Activated T-cell treated with anti-CD3 and anti-CD28 coated beads, Interleukin-2, amount 50 U/mL, for 4 hours (primary cell): ENCODE measurements at regions not wholly inside any gene's neighbourhood (a gene's known extent, or its start where the extent isn't known, plus 50 kb on each side); places are given as distances from the start of the nearest gene placed in this dataset.
"Not testable (repeated sequence)": the region's sequence is repeated elsewhere in the genome, so short reads cannot be mapped to it uniquely, and the experiment has no call there.

ENCODE experiments used
- ATAC-seq, 2 donors: fragments of 200-7000 bp; cut with Tn5 transposase; one replicate each; pipeline ENCODE4 v1.10.0; 2021
- DNase-seq: peaks from one replicate; pipeline ENCODE4 v3.0.0-alpha.2; 2020
- H3K27me3 Mint-ChIP-seq: one replicate; pipeline ENCODE4 v1.8.0; 2021; ENCODE audit warnings: low read depth, mixed read lengths
- H3K36me3 Mint-ChIP-seq: one replicate; pipeline ENCODE4 v1.8.0; 2022; ENCODE audit warnings: mixed read lengths; ENCODE audit not compliant: insufficient read depth
- H3K4me1 Mint-ChIP-seq: one replicate; pipeline ENCODE4 v1.8.0; 2021; ENCODE audit warnings: low read depth, mixed read lengths
- H3K4me3 Mint-ChIP-seq: one replicate; pipeline ENCODE4 v1.8.0; 2021; ENCODE audit warnings: mild to moderate bottlenecking, moderate library complexity, mixed read lengths
- H3K9me3 Mint-ChIP-seq: one replicate; pipeline ENCODE4 v1.8.0; 2021; ENCODE audit warnings: mixed read lengths

GRCh38 chr13:109989155-109989554 is 202.8 kb upstream of the IRS2 start:
- Mint-ChIP-seq H3K36me3 (no peaks in the 10 kb centered on the region), H3K9me3 (no peaks in the 10 kb centered on the region), H3K27me3 (peaks cover 3% of the 10 kb centered on the region), H3K4me3 (no peak overlapping the region), H3K4me1 (no peaks in the 10 kb centered on the region)
- ATAC-seq (no peak), DNase-seq (no peak)

- no peaks in the 10 kb centered on the region for H3K4me1 Mint-ChIP-seq
- ATAC-seq (no peak), DNase-seq (no peak)
- no peak overlapping the region for H3K4me3 Mint-ChIP-seq
- peaks cover 3% of the 10 kb centered on the region for H3K27me3 Mint-ChIP-seq
- H3K36me3 Mint-ChIP-seq = no peaks in the 10 kb centered on the region
- H3K9me3 Mint-ChIP-seq = no peaks in the 10 kb centered on the region
Observed at GRCh38 chr13:109986851-109987250, 200.5 kb upstream of the IRS2 start.

GRCh38 chr13:109985871-109986450 is 199.6 kb upstream of the IRS2 start:
- no peak for DNase-seq
- Mint-ChIP-seq H3K27me3 (peaks cover 3% of the 10 kb centered on the region), H3K4me1 (no peaks in the 10 kb centered on the region), H3K4me3 (no peak overlapping the region), H3K36me3 (no peaks in the 10 kb centered on the region), H3K9me3 (no peaks in the 10 kb centered on the region)
- no peak for ATAC-seq

GRCh38 chr13:109983447-109983846 is 197.1 kb upstream of the IRS2 start:
- no peaks in the 10 kb centered on the region for H3K27me3 Mint-ChIP-seq
- ATAC-seq (no peak), DNase-seq (no peak)
- H3K4me1 Mint-ChIP-seq = no peaks in the 10 kb centered on the region
- no peaks in the 10 kb centered on the region for H3K9me3 Mint-ChIP-seq
- H3K4me3 Mint-ChIP-seq = no peak overlapping the region
- H3K36me3 Mint-ChIP-seq = no peaks in the 10 kb centered on the region

GRCh38 chr13:109981000-109981399 is 194.6 kb upstream of the IRS2 start:
- ATAC-seq (no peak), DNase-seq (no peak)
- no peaks in the 10 kb centered on the region for H3K4me1 Mint-ChIP-seq
- H3K9me3 Mint-ChIP-seq = no peaks in the 10 kb centered on the region
- no peak overlapping the region for H3K4me3 Mint-ChIP-seq
- no peaks in the 10 kb centered on the region for H3K27me3 Mint-ChIP-seq
- H3K36me3 Mint-ChIP-seq = no peaks in the 10 kb centered on the region

GRCh38 chr13:109979676-109980075 is 193.3 kb upstream of the IRS2 start:
- H3K27me3 Mint-ChIP-seq, DNase-seq, ATAC-seq, H3K9me3 Mint-ChIP-seq, H3K4me1 Mint-ChIP-seq, H3K4me3 Mint-ChIP-seq, H3K36me3 Mint-ChIP-seq: not testable (repeated sequence)

GRCh38 chr13:109979228-109979627 is 192.8 kb upstream of the IRS2 start:
- H3K9me3 Mint-ChIP-seq = no peaks in the 10 kb centered on the region
- H3K36me3 Mint-ChIP-seq = no peaks in the 10 kb centered on the region
- no peak overlapping the region for H3K4me3 Mint-ChIP-seq
- no peak for DNase-seq
- H3K27me3 Mint-ChIP-seq = no peaks in the 10 kb centered on the region
- H3K4me1 Mint-ChIP-seq = no peaks in the 10 kb centered on the region
- no peak for ATAC-seq

GRCh38 chr13:109977212-109977968 is 191.0 kb upstream of the IRS2 start:
- Mint-ChIP-seq H3K27me3 (no peaks in the 10 kb centered on the region), H3K36me3 (no peaks in the 10 kb centered on the region), H3K9me3 (no peaks in the 10 kb centered on the region), H3K4me1 (no peaks in the 10 kb centered on the region), H3K4me3 (no peak overlapping the region)
- DNase-seq (no peak), ATAC-seq (no peak)

- Mint-ChIP-seq H3K9me3 (no peaks in the 10 kb centered on the region), H3K4me1 (no peaks in the 10 kb centered on the region), H3K36me3 (no peaks in the 10 kb centered on the region), H3K4me3 (no peak overlapping the region), H3K27me3 (no peaks in the 10 kb centered on the region)
- DNase-seq (no peak), ATAC-seq (no peak)
Observed at GRCh38 chr13:109976206-109976997, 190.0 kb upstream of the IRS2 start.

GRCh38 chr13:109974354-109974753 is 188.0 kb upstream of the IRS2 start:
- H3K4me3 Mint-ChIP-seq = no peak overlapping the region
- no peaks in the 10 kb centered on the region for H3K4me1 Mint-ChIP-seq
- no peak for DNase-seq
- no peak for ATAC-seq
- peaks cover 16% of the 10 kb centered on the region for H3K9me3 Mint-ChIP-seq
- no peaks in the 10 kb centered on the region for H3K27me3 Mint-ChIP-seq
- no peaks in the 10 kb centered on the region for H3K36me3 Mint-ChIP-seq

- DNase-seq (no peak), ATAC-seq (no peak)
- no peaks in the 10 kb centered on the region for H3K27me3 Mint-ChIP-seq
- no peaks in the 10 kb centered on the region for H3K4me1 Mint-ChIP-seq
- H3K36me3 Mint-ChIP-seq = no peaks in the 10 kb centered on the region
- H3K4me3 Mint-ChIP-seq = no peak overlapping the region
- peaks cover 16% of the 10 kb centered on the region for H3K9me3 Mint-ChIP-seq
Observed at GRCh38 chr13:109973279-109973678, 186.9 kb upstream of the IRS2 start.

GRCh38 chr13:109971456-109972090 is 185.2 kb upstream of the IRS2 start:
- no peak for ATAC-seq
- peaks cover 16% of the 10 kb centered on the region for H3K9me3 Mint-ChIP-seq
- no peaks in the 10 kb centered on the region for H3K27me3 Mint-ChIP-seq
- no peak overlapping the region for H3K4me3 Mint-ChIP-seq
- DNase-seq = no peak
- H3K36me3 Mint-ChIP-seq = no peaks in the 10 kb centered on the region
- no peaks in the 10 kb centered on the region for H3K4me1 Mint-ChIP-seq

- Mint-ChIP-seq H3K4me3 (no peak overlapping the region), H3K9me3 (peaks cover 16% of the 10 kb centered on the region), H3K27me3 (no peaks in the 10 kb centered on the region), H3K36me3 (no peaks in the 10 kb centered on the region), H3K4me1 (no peaks in the 10 kb centered on the region)
- DNase-seq (no peak), ATAC-seq (no peak)
Observed at GRCh38 chr13:109971006-109971405, 184.6 kb upstream of the IRS2 start.

GRCh38 chr13:109968876-109969577 is 182.6 kb upstream of the IRS2 start:
- peaks cover 16% of the 10 kb centered on the region for H3K9me3 Mint-ChIP-seq
- DNase-seq (no peak), ATAC-seq (no peak)
- no peaks in the 10 kb centered on the region for H3K4me1 Mint-ChIP-seq
- H3K27me3 Mint-ChIP-seq = peaks cover 3% of the 10 kb centered on the region
- H3K36me3 Mint-ChIP-seq = no peaks in the 10 kb centered on the region
- H3K4me3 Mint-ChIP-seq = no peak overlapping the region
